D341Med (cell line): ENCODE measurements at regions not wholly inside any gene's neighbourhood (a gene's known extent, or its start where the extent isn't known, plus 50 kb on each side); places are given as distances from the start of the nearest gene placed in this dataset.
A peak's percentile ranks its signal among the peaks of the same experiment; 100 is the strongest.

ENCODE experiments used
- DNase-seq: peaks from one replicate; pipeline ENCODE4 v3.0.0; 2012; ENCODE audit warnings: low spot score

GRCh38 chr9:107163370-107163769 lies 119.7 kb upstream of the RAD23B start:
- DNase-seq = no peak

- DNase-seq = no peak
Measured at GRCh38 chr9:107169796-107170195, 113.3 kb upstream of the RAD23B start.

DNA sequence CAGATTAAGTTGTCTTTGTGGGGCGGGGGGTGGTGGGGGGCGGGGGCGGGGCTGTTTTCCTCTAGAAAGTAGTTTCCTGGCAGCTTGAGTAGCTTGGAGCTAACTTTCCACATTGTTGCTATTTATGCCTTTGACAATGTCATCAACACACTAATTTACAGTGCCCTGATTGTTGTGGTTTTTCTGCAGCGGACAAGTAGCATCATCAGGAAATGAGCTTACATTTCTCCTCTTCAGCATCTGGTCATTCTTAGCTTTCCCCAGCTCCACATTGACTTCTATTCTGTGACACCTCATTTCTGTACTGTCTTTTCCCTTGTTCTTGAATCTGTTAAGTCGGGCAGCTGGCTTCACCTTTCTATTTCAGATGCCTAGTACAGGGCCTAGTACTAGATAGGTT lies 112.3 kb upstream of the RAD23B start:
- no peak for DNase-seq

DNA sequence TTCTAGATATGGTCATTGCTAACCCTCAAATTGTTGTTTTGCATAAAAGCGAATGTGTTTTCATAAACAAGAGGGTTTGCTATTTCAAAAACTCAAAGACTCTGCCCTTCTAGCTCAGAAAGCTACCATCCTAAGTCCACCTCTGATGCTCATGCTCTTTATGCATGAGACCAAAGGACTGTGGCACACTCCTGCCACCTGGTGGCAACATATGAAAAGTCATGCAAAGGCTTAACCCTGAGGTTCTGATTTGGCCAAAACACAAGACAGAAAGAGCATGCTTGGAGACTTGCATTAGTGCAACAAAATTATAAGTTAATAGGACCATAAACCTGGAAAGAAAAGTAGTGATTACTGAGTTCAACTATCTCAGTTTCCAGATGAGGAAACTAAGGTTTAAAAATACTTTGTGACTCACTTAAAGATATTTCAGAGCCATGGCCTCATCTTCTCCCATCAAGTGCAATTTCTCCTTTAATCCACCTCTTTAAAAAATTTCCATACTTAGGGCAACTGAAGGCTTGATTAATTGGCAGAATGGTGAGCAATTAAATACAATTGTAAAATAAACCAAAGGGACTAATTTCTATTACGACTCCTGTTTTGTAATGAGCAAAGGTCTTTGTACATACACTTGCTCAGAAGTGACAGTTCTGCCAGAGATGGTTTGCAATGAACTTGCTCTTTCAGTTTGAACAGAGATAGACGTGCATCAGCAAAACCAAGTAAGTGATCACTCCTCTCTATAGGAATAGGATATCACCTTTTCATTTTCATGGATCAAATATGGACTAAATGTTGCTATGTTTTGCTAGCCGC lies 110.7 kb upstream of the RAD23B start:
- DNase-seq = peak; percentile 70

GRCh38 chr9:107172979-107173347 lies 110.1 kb upstream of the RAD23B start:
- no peak for DNase-seq

- DNase-seq = no peak
Measured at GRCh38 chr9:107173422-107174180, 109.5 kb upstream of the RAD23B start.

DNA sequence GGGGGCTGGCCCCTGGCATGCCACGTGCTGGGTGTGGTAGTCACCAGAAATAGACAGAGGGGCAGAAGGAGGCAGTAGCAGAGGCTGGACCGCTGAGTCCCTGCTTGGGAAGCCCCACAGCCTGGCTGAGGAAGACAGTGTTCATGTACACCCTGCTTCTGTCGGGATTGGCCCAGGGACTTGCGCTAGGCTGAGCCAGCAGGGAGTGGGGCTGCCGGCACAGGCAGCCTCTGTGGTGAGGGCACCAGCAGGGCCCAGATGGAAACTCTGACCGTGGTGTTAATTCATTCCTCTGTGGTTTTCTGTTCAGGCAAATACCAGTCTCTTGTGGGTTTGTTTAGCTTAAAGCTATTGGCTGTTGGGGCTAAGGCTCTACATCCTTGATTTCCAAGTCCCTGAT lies 108.6 kb upstream of the RAD23B start:
- DNase-seq = no peak

GRCh38 chr9:107175041-107175440 lies 108.0 kb upstream of the RAD23B start:
- no peak for DNase-seq

DNA sequence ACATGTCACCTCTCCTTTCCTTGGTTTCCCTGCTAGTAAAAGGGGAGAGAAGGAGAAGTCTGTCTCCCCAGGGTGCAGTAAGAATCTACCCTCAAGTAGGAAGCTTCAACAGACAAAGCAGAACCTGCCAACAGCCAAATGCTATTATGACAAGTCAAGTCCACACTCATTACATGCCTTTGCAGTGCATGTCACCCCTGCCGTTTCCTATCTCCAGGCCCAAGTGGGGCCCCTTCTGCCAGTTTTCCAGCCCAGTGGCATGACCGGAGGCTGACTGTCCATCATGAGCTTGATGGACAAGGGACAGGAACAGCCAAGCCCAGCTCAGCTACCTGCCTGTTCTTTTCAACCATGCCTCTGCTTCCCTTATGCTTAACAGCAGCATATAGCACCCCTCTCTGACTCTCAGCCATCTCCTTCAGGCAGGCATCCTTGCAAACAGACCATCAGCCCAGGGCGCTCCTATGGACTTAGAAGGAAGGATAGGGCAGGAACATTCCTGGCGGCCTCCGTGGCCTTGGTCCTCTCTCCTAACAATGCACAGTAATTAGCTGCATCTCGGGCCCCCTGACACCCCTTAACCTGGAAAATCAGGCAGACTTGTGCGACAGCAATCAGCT lies 107.2 kb upstream of the RAD23B start:
- no peak for DNase-seq

DNA sequence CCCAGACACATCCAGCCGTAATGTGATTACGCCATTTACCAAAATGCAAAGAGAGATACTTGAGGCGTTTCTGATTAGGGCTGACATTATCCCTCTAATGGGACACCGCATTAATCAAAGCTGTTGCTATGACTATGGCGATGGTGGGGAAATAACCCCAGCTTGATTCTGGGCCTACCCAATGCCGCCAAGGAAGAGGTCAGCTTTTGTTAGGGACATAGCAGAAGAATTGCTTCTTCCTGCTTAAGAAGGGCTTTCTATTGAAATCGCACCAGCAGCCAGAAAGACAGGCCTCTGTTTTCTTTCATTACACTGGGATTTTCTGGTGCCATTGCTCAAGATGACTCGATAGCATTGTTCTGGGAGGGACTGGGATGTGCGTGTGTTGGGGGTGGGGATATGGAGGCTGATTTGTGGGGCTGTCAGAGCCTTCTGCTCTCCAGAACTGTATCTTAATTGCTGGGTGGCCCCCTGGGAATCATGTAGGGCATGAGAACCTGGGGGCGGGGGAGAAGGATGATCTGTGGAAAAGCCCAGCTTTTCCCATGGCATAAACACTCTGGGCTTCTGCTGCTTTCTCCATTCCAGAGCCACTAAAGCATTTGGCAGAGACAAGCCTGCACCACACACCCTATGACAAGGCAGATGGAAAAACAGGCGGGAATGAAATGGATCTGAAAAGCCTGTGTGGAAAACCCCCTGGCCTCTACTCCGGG lies 106.5 kb upstream of the RAD23B start:
- peak; percentile 72 for DNase-seq

DNA sequence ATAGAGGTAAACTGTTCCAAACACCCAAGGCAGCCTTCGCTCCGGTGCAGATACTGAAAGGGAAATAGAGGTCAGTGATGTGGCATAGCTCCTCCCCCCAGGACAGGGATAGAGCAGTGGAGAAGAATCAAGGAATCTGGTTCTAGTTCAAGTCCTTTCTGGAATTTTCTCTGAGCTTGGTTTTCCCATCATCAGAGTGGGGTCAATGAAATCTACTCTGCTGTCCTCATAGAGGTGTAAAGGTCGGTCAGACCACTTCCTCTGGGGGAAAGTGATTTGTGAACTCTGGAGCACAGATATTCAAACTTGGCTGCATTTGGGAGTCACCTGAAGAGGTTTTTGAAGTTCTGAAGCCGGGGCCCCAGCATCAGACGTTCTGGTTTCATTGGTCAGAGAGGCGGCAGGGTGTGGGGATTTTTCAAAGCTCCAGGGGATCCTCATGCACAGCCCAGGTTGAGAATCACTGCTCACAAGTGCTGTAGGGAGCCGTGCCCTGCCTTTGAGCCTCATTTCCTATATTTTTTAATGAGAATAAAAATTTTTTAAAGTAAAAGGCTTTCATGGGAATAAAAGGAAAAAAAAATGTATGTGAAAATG lies 105.7 kb upstream of the RAD23B start:
- no peak for DNase-seq

DNA sequence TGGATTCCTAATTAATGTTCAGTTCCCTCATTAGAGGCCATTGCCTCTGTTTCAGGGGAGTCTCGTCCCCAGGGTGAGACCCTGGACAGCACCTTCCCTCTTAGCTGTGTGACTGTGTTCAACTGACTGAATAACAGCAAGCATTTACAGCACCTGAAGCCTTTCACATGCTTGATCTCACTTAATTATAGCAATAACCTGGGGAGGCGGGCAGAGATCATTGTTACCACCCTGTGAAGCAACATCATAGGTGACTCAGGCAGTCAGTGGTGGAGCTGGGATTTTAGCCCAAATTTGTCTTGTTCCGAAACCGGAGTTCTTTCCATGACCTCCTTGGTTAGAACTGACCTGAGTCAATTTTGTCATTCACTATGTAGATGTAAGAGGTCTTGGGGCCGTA lies 105.2 kb upstream of the RAD23B start:
- DNase-seq = no peak

DNA sequence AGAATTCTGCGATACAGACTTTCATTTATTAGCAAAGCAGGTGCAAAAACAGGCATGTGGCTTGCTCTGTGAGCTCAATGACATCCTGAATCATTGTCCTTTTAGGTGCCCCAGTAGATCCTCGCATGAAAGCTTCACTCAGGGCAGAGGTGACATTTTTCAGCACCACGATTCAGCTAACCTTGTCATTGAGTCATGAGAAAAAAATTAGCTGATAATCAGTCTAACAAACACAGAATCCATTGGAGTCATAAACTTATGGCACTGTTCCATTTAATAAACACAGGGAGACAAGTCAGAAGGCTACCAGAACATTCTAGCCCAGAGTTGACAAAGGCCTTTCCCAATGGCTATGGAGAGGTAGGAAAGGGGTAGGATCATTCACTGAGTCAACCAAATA lies 104.8 kb upstream of the RAD23B start:
- no peak for DNase-seq

GRCh38 chr9:107180206-107180605 lies 102.9 kb upstream of the RAD23B start:
- DNase-seq = no peak

DNA sequence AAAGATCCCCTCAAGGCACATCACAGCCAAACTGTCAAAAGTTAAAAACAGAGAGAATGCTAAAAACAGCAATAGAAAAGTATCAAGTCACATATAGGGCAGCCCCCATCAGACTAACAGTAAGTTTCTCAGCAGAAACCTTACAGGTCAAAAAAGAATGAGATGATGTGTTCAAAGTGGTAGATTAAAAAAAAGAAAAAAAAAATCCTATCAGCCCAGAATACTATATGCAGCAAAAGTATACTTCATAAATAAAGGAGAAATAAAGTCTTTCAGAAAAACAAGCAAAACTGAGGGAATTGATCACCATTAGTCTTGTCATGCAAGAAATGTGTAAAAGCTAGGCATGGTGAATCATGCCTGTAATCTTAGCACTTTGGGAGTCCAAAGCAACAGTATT lies 99.9 kb upstream of the RAD23B start:
- no peak for DNase-seq

DNA sequence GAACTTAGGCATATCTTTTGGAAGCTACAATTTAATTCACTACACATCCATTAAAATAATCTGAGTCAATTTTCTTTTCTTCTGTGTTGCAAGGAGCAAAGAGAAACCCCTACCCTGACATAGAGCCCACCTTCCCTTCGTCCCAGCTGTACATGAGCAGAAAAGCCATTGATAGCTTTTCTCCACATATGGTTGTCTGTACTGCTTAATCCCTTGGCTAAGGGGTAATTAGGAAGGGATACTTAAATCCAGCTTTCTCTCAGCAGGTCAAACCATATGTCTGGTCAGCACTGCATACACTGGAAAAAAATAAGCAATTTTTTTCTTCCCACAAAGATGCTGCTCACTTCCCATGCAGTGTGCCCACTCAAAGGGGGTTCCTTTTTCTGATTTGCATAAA lies 94.7 kb upstream of the RAD23B start:
- no peak for DNase-seq

DNA sequence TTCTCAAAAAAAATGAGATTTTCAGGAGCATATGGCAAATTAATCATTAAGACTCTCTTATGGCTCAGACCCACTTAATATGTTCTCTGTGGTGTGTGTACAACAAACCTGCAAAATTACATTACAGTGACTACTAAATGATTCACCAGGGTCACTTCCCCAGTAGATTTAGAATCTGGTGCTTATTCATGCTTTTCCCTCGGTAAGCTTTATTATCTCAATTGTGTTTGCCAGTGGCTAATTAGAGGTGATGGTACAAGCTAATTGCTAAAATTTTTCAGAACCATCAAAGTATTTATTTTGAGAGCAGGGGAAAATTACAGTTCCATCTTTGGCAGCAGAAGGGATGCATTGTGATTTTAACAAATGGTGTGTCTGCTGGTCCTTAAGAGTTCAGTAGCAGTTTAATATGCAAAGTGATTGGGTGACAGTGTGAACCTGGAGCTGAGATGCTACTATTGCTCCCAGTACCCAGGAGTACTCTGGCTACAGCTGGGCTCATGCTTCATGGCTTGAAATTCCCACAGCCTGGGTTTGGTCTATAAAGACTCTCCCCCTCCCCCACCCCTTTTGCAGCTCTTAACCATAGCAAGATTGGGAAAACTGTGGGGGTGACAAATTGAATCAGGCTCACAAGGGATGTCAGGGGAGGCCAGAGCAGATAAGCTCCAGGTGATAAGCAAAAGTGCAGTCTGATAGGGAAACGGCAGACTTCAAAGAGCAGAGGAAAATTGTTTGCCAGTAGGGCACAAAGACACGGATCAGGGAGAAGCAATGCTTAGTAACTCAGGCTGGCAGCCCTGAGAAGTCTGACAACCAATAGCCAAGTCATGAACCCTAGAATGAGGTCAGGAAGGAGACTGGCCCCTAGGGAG lies 92.8 kb upstream of the RAD23B start:
- no peak for DNase-seq

DNA sequence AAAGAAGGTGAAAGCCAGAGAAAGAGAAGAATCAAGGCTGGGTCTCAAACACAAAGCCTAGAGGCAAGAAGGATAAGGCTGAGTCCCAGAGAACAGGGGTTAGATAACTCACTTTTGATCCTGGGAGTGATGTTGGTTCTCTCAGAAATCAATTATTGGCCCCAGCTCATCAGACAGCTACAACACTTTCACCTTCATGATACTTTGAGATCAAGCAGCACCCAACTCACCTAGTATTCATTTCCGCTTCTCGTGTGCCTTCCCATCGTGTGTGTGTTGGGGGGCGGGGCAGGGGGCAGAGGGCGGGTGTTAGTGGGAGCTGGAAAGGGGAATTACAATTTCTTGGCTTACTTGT lies 92.2 kb upstream of the RAD23B start:
- DNase-seq = no peak

GRCh38 chr9:107193251-107193650 lies 89.8 kb upstream of the RAD23B start:
- no peak for DNase-seq

GRCh38 chr9:107198718-107199117 lies 84.4 kb upstream of the RAD23B start:
- no peak for DNase-seq

- DNase-seq = no peak
Measured at GRCh38 chr9:107208121-107208520, 75.0 kb upstream of the RAD23B start.
